Gastrocnemius medialis (tissue), 4 donors: ENCODE measurements at regions not wholly inside any gene's neighbourhood (a gene's known extent, or its start where the extent isn't known, plus 50 kb on each side); places are given as distances from the start of the nearest gene placed in this dataset.

Experiments used
- POLR2A ChIP-seq, 2 donors: fragments of 450-650 bp; IDR thresholded peaks; one replicate each; pipeline ENCODE4 v1.6.1; 2017; ENCODE audit warnings: antibody characterized with exemption in 2 of 2, mild to moderate bottlenecking in 2 of 2, moderate library complexity in 2 of 2
- TF ChIP-seq, protein P1 (sequence below), 5 experiments: fragments of 450-650 bp in 3 of 5; fragments of 200-600 bp in 2 of 5; sonication (generic) in 2 of 5; IDR thresholded peaks in 4 of 5; conservative IDR thresholded peaks in 1 of 5; 1 replicate in 4 of 5; 2 replicates in 1 of 5; pipeline ENCODE4 v1.5.1; 2016 to 2019; ENCODE audit warnings: antibody characterized with exemption in 5 of 5, mild to moderate bottlenecking in 3 of 5, moderate library complexity in 3 of 5

DNA sequence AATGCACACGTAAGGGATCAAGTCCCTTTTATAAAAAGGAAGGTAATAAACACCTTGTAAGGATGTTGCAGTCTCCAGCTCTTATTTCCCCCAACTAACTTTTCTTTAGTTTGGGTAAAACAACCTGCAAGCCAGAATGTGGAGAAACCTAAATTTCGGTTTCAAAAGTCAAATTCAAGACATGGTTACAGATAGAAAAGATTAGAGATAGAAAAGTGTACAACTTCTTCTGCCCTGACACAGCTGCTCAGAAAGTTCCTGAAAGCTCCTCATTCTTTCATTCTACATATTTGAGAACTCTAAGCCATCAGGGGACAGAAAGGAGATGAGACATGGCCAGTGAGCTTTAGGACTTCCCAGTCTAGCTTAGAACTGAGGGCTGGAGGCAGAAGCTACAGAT, 574.9 kb downstream of the DIPK2A start:
- TF ChIP-seq, protein P1, sequence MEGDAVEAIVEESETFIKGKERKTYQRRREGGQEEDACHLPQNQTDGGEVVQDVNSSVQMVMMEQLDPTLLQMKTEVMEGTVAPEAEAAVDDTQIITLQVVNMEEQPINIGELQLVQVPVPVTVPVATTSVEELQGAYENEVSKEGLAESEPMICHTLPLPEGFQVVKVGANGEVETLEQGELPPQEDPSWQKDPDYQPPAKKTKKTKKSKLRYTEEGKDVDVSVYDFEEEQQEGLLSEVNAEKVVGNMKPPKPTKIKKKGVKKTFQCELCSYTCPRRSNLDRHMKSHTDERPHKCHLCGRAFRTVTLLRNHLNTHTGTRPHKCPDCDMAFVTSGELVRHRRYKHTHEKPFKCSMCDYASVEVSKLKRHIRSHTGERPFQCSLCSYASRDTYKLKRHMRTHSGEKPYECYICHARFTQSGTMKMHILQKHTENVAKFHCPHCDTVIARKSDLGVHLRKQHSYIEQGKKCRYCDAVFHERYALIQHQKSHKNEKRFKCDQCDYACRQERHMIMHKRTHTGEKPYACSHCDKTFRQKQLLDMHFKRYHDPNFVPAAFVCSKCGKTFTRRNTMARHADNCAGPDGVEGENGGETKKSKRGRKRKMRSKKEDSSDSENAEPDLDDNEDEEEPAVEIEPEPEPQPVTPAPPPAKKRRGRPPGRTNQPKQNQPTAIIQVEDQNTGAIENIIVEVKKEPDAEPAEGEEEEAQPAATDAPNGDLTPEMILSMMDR (IDR thresholded peaks at IDR 0.05 in 4 of 5, conservative IDR thresholded peaks at IDR 0.05 in 1 of 5), result no peak
- no peak for TF ChIP-seq POLR2A (IDR thresholded peaks at IDR 0.05)
